ENCODE measurements at regions not wholly inside any gene's neighbourhood (a gene's known extent, or its start where the extent isn't known, plus 50 kb on each side); places are given as distances from the start of the nearest gene placed in this dataset.

DNA sequence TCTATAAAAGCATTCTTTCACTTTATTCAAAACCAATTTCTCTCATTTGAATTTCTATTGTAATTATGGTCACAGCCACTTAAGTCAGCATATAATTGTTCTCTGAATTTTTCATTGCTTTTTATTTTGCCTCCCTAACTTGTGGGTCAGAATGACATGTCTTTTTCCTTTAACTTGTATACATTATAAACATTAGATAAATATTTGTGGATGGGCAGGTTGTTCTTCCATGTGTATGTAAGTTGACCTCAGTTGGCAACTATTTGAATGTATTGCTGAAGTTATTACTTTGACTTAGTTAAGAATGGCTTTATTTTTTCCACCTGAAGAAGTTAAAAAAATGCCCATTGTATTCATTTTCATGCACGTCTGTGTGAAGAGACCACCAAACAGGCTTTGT is 83.0 kb upstream of the MAP3K7 start:
- no peaks in the 10 kb centered on the region for H3K79me2 ChIP-seq (ENCODE audit: low read length)
- POLR2A ChIA-PET (ENCODE audit: unreplicated experiment) = no interaction called here
- H3K9ac ChIP-seq (ENCODE audit: low read length) = no peak overlapping the region
- H3F3A ChIP-seq (ENCODE audit: low read length, unreplicated experiment) = no peaks in the 10 kb centered on the region
- H3K9me3 ChIP-seq (ENCODE audit: low read length) = no peaks in the 10 kb centered on the region
- DNase-seq (no peak), ATAC-seq (no peak)
- H3K27ac ChIP-seq (ENCODE audit: low read length) = no peak overlapping the region
- H3K27me3 ChIP-seq (ENCODE audit: low read length) = 0 out of 2 replicates have a peak, but pooled peaks cover 5% of the 10 kb centered on the region
- H4K20me1 ChIP-seq (ENCODE audit: low read length) = no peaks in the 10 kb centered on the region
- H2AFZ ChIP-seq (ENCODE audit: low read length) = no peak overlapping the region
- BruUV-seq (replicated peaks) = no TSS peak
- no peaks in the 10 kb centered on the region for H3K36me3 ChIP-seq (ENCODE audit: low read depth, low read length)
- no peak overlapping the region for H3K4me3 ChIP-seq (ENCODE audit: low read length)
- TF ChIP-seq, protein P1, sequence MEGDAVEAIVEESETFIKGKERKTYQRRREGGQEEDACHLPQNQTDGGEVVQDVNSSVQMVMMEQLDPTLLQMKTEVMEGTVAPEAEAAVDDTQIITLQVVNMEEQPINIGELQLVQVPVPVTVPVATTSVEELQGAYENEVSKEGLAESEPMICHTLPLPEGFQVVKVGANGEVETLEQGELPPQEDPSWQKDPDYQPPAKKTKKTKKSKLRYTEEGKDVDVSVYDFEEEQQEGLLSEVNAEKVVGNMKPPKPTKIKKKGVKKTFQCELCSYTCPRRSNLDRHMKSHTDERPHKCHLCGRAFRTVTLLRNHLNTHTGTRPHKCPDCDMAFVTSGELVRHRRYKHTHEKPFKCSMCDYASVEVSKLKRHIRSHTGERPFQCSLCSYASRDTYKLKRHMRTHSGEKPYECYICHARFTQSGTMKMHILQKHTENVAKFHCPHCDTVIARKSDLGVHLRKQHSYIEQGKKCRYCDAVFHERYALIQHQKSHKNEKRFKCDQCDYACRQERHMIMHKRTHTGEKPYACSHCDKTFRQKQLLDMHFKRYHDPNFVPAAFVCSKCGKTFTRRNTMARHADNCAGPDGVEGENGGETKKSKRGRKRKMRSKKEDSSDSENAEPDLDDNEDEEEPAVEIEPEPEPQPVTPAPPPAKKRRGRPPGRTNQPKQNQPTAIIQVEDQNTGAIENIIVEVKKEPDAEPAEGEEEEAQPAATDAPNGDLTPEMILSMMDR (conservative IDR thresholded peaks at IDR 0.05; ENCODE audit: low read depth, low read length) = no peak
- TF ChIP-seq EZH2phosphoT487 (IDR thresholded peaks at IDR 0.05; ENCODE audit: borderline replicate concordance, low read length) = no peak
- no peak for TF ChIP-seq EZH2 (IDR thresholded peaks at IDR 0.05; ENCODE audit: low read length, unreplicated experiment)
- CTCF ChIA-PET = no interaction called here
- no peaks in the 10 kb centered on the region for H3K4me1 ChIP-seq (ENCODE audit: insufficient read depth, low read length)
- H3K4me2 ChIP-seq (ENCODE audit: low read length) = no peak overlapping the region
- no peaks in the 10 kb centered on the region for H3K9me2 ChIP-seq (replicated peaks; ENCODE audit: low read length)
- intact Hi-C loops (cut with micrococcal nuclease) = no loop called here

DNA sequence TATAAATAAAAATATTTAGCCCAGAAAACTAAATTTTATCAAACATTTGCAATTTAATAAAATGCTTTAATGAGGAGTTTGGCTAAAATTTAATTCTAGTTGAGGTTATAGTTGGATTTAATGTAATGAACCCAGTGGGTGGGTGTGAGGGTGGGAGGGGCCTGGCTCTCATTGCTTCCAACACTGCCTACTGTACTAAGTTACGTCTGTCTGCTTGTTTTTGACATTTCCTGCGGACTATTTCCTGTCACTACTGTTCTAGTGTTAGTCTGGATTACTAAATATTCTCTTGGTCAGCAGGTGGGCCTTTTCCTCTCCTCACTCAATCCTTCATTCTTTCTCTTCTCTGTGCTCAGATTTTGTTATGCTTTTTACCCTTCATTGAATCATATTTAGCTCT is 82.5 kb upstream of the MAP3K7 start:
- intact Hi-C loops (cut with micrococcal nuclease) = no loop called here
- POLR2A ChIA-PET (ENCODE audit: unreplicated experiment) = no interaction called here
- no TSS peak for BruUV-seq (replicated peaks)

DNA sequence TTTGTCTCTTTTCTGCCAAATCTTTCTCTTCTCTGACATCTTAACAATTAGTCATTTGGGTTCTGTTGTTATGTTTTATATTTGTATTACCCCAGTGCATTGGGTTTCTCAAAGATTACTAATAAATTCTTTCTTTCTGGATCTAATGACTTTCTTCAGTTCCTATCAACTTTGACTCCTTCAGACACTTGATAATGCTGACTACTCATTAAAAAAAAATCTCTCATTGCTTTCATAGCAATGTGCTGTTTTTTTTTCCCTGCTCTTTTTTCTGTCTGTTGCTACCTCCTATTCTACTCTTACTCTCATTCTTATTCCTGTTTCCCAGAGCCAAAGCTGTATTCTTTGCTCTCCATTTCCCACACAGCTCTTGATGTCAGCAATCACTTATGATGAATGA is 81.3 kb upstream of the MAP3K7 start:
- Histone ChIP-seq H3K79me2 (ENCODE audit: low read length) (no peaks in the 10 kb centered on the region), H3K9me2 (replicated peaks; ENCODE audit: low read length) (no peaks in the 10 kb centered on the region), H3K4me1 (ENCODE audit: insufficient read depth, low read length) (no peaks in the 10 kb centered on the region), H3K27me3 (ENCODE audit: low read length) (0 out of 2 replicates have a peak, but pooled peaks cover 5% of the 10 kb centered on the region), H4K20me1 (ENCODE audit: low read length) (no peaks in the 10 kb centered on the region), H3K27ac (ENCODE audit: low read length) (no peak overlapping the region), H3K4me2 (ENCODE audit: low read length) (no peak overlapping the region), H3F3A (ENCODE audit: low read length, unreplicated experiment) (no peaks in the 10 kb centered on the region), H3K36me3 (ENCODE audit: low read depth, low read length) (no peaks in the 10 kb centered on the region), H2AFZ (ENCODE audit: low read length) (no peak overlapping the region), H3K4me3 (ENCODE audit: low read length) (no peak overlapping the region), H3K9ac (ENCODE audit: low read length) (no peak overlapping the region), H3K9me3 (ENCODE audit: low read length) (no peaks in the 10 kb centered on the region)
- DNase-seq (no peak), ATAC-seq (no peak)
- intact Hi-C loops (cut with micrococcal nuclease) = no loop called here
- CTCF ChIA-PET = no interaction called here
- BruUV-seq (replicated peaks) = no TSS peak
- TF ChIP-seq EZH2 (IDR thresholded peaks at IDR 0.05; ENCODE audit: low read length, unreplicated experiment) (no peak), EZH2phosphoT487 (IDR thresholded peaks at IDR 0.05; ENCODE audit: borderline replicate concordance, low read length) (no peak)
- TF ChIP-seq, protein P1 (conservative IDR thresholded peaks at IDR 0.05; ENCODE audit: low read depth, low read length) = no peak
- POLR2A ChIA-PET (ENCODE audit: unreplicated experiment) = no interaction called here

More for the DNA sequence above, 82.5 kb upstream of the MAP3K7 start:
- DNase-seq = no peak
- Histone ChIP-seq H4K20me1 (ENCODE audit: low read length) (no peaks in the 10 kb centered on the region), H3K4me1 (ENCODE audit: insufficient read depth, low read length) (no peaks in the 10 kb centered on the region), H2AFZ (ENCODE audit: low read length) (no peak overlapping the region), H3K27ac (ENCODE audit: low read length) (no peak overlapping the region), H3K9ac (ENCODE audit: low read length) (no peak overlapping the region), H3K4me2 (ENCODE audit: low read length) (no peak overlapping the region), H3K4me3 (ENCODE audit: low read length) (no peak overlapping the region), H3K79me2 (ENCODE audit: low read length) (no peaks in the 10 kb centered on the region), H3F3A (ENCODE audit: low read length, unreplicated experiment) (no peaks in the 10 kb centered on the region), H3K27me3 (ENCODE audit: low read length) (0 out of 2 replicates have a peak, but pooled peaks cover 5% of the 10 kb centered on the region), H3K36me3 (ENCODE audit: low read depth, low read length) (no peaks in the 10 kb centered on the region), H3K9me3 (ENCODE audit: low read length) (no peaks in the 10 kb centered on the region), H3K9me2 (replicated peaks; ENCODE audit: low read length) (no peaks in the 10 kb centered on the region)
- no peak for ATAC-seq
- TF ChIP-seq, protein P1 (conservative IDR thresholded peaks at IDR 0.05; ENCODE audit: low read depth, low read length) = no peak
- TF ChIP-seq EZH2phosphoT487 (IDR thresholded peaks at IDR 0.05; ENCODE audit: borderline replicate concordance, low read length) (no peak), EZH2 (IDR thresholded peaks at IDR 0.05; ENCODE audit: low read length, unreplicated experiment) (no peak)
- CTCF ChIA-PET = no interaction called here

Data from PC-3 (cell line).